Fibroblast of upper back skin (primary cell): ENCODE measurements at regions not wholly inside any gene's neighbourhood (a gene's known extent, or its start where the extent isn't known, plus 50 kb on each side); places are given as distances from the start of the nearest gene placed in this dataset.

Experiments used
- DNase-seq: peaks from one replicate; pipeline ENCODE4 v3.0.0-alpha.2; 2013

- peak; percentile 41 for DNase-seq
Observed at GRCh38 chr1:82517586-82517985, 716.9 kb downstream of the ADGRL2 start.

- peak; percentile 20 for DNase-seq
Observed at GRCh38 chr1:82515650-82516049, 714.9 kb downstream of the ADGRL2 start.

GRCh38 chr1:82511441-82511840 lies 710.7 kb downstream of the ADGRL2 start:
- DNase-seq = no peak

GRCh38 chr1:82510431-82510830 lies 709.7 kb downstream of the ADGRL2 start:
- DNase-seq = no peak

- no peak for DNase-seq
Observed at GRCh38 chr1:82507011-82507410, 706.3 kb downstream of the ADGRL2 start.

GRCh38 chr1:82503822-82504221 lies 703.1 kb downstream of the ADGRL2 start:
- DNase-seq = no peak

- no peak for DNase-seq
Observed at GRCh38 chr1:82499022-82499421, 698.3 kb downstream of the ADGRL2 start.

- no peak for DNase-seq
Observed at GRCh38 chr1:82494117-82494516, 693.4 kb downstream of the ADGRL2 start.

- no peak for DNase-seq
Observed at GRCh38 chr1:82492159-82492558, 691.4 kb downstream of the ADGRL2 start.

- peak; percentile 47 for DNase-seq
Observed at GRCh38 chr1:82491301-82492048, 690.7 kb downstream of the ADGRL2 start.

- DNase-seq = no peak
Observed at GRCh38 chr1:82487778-82488177, 687.0 kb downstream of the ADGRL2 start.

- no peak for DNase-seq
Observed at GRCh38 chr1:82486969-82487368, 686.2 kb downstream of the ADGRL2 start.

- no peak for DNase-seq
Observed at GRCh38 chr1:82486468-82486867, 685.7 kb downstream of the ADGRL2 start.

GRCh38 chr1:82485591-82486369 lies 685.0 kb downstream of the ADGRL2 start:
- DNase-seq = peak; percentile 60

GRCh38 chr1:82483146-82483545 lies 682.4 kb downstream of the ADGRL2 start:
- no peak for DNase-seq

- no peak for DNase-seq
Observed at GRCh38 chr1:82478916-82479315, 678.2 kb downstream of the ADGRL2 start.

- DNase-seq = no peak
Observed at GRCh38 chr1:82472489-82473131, 671.9 kb downstream of the ADGRL2 start.

- no peak for DNase-seq
Observed at GRCh38 chr1:82466891-82467290, 666.2 kb downstream of the ADGRL2 start.

- DNase-seq = no peak
Observed at GRCh38 chr1:82466416-82466815, 665.7 kb downstream of the ADGRL2 start.

GRCh38 chr1:82465024-82465423 lies 664.3 kb downstream of the ADGRL2 start:
- no peak for DNase-seq

GRCh38 chr1:82464362-82465001 lies 663.7 kb downstream of the ADGRL2 start:
- DNase-seq = peak; percentile 11

- no peak for DNase-seq
Observed at GRCh38 chr1:82463951-82464350, 663.2 kb downstream of the ADGRL2 start.

- no peak for DNase-seq
Observed at GRCh38 chr1:82462366-82462765, 661.6 kb downstream of the ADGRL2 start.
